Caco-2 (cell line): ENCODE measurements at regions not wholly inside any gene's neighbourhood (a gene's known extent, or its start where the extent isn't known, plus 50 kb on each side); places are given as distances from the start of the nearest gene placed in this dataset.

Source experiments
- BruUV-seq: library from RNA; stranded (reverse); fragments of 400-500 nt; replicated peaks from 2 replicates; lab custom pipeline; 2021; lab: Mats Ljungman, UMichigan
- CTCF ChIA-PET: fragments of 300-600 bp; sonication (Branson Sonifier 250); formaldehyde crosslinking; loops from one replicate; lab custom pipeline; 2022; ENCODE audit warnings: antibody characterized with exemption; lab: Charles Lee
- POLR2A ChIA-PET: fragments of 300-600 bp; sonication (Branson Sonifier 250); formaldehyde crosslinking; loops from one replicate; lab custom pipeline; 2022; ENCODE audit warnings: antibody characterized with exemption; lab: Charles Lee
- DNase-seq, 2 experiments: peaks; one replicate each; pipeline versions ENCODE4 v3.0.0 to v3.0.0-alpha.2; 2020 to 2022
- H3K27me3 ChIP-seq: replicated peaks from 2 replicates; pipeline ENCODE4 v1.6.0; 2011; ENCODE audit warnings: low read length; ENCODE audit not compliant: control insufficient read depth, insufficient read depth
- H3K36me3 ChIP-seq: 2 replicates; pipeline ENCODE4 v1.5.1; 2011; ENCODE audit warnings: low read length; ENCODE audit not compliant: control insufficient read depth, insufficient read depth
- H3K4me1 ChIP-seq: fragments of 250-450 bp; sonication (Bioruptor Pico); 2 replicates; pipeline ENCODE4 v1.5.1; 2020; ENCODE audit warnings: mild to moderate bottlenecking
- H3K4me3 ChIP-seq: 2 replicates; pipeline ENCODE4 v1.5.1; 2011; ENCODE audit warnings: low read depth, mild to moderate bottlenecking, control low read depth, low read length
- H3K9me3 ChIP-seq: fragments of 250-450 bp; sonication (Bioruptor Pico); 2 replicates; pipeline ENCODE4 v1.5.1; 2020; ENCODE audit warnings: mild to moderate bottlenecking, moderate library complexity
- H3K27ac Mint-ChIP-seq: one replicate; pipeline ENCODE4 v1.8.0; 2022; ENCODE audit warnings: mixed read lengths; ENCODE audit not compliant: unreplicated experiment
- H3K27me3 Mint-ChIP-seq: one replicate; pipeline ENCODE4 v1.8.0; 2022; ENCODE audit warnings: mixed read lengths; ENCODE audit not compliant: insufficient read depth, unreplicated experiment
- H3K36me3 Mint-ChIP-seq: one replicate; pipeline ENCODE4 v1.8.0; 2022; ENCODE audit warnings: mild to moderate bottlenecking, mixed read lengths; ENCODE audit not compliant: insufficient read depth, unreplicated experiment
- H3K4me1 Mint-ChIP-seq: one replicate; pipeline ENCODE4 v1.8.0; 2022; ENCODE audit warnings: low read depth, mixed read lengths; ENCODE audit not compliant: unreplicated experiment
- H3K4me3 Mint-ChIP-seq: one replicate; pipeline ENCODE4 v1.8.0; 2022; ENCODE audit warnings: mild to moderate bottlenecking, moderate library complexity, mixed read lengths; ENCODE audit not compliant: unreplicated experiment
- H3K9me3 Mint-ChIP-seq: one replicate; pipeline ENCODE4 v1.8.0; 2022; ENCODE audit warnings: mixed read lengths; ENCODE audit not compliant: unreplicated experiment
- intact Hi-C: fragments of 100-400 bp; cut with micrococcal nuclease; formaldehyde crosslinking; loops from one replicate; pipeline ENCODE4 v1.10.0; 2022; ENCODE audit not compliant: unreplicated experiment
- TF ChIP-seq, protein P1 (sequence below), 2 experiments: fragments of 200-600 bp in 1 of 2; IDR thresholded peaks; 1 replicate in 1 of 2; 2 replicates in 1 of 2; pipeline versions ENCODE4 v1.5.1 to v1.8.0; 2011 to 2022; ENCODE audit warnings: antibody characterized with exemption in 1 of 2, control low read depth in 1 of 2, inconsistent platforms in 1 of 2, low read depth in 1 of 2, low read length in 1 of 2, mild to moderate bottlenecking in 1 of 2, moderate library complexity in 1 of 2; ENCODE audit not compliant: insufficient read depth in 1 of 2, severe bottlenecking in 1 of 2, unreplicated experiment in 1 of 2

DNA sequence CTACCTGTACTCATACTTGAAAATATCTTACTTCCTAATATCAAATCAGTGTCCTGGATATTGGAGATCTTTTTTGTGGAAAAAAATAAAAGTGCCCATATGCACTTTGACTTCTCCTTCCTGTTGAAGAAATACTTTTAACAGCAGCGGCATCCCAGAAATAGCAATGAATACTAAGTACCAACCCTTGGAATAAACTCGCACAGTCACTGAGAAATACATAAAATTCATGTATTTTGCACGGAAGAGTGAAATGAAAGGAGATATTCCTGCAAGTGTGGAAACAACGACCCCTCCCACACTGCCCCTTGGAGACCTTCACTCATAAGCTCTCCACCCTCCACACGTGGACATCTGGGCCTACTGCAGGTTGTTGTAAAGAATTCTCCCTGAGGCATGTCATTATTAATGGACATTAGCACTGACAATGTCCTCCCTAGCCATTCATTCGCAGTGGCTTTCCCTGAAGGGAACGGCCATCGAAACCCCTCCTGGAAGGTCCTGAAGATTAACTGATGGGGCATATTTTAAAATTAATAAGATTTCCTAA, 407.6 kb upstream of the PFKP start:
- peaks cover 9% of the 10 kb centered on the region for H3K9me3 Mint-ChIP-seq
- H3K36me3 ChIP-seq = no peaks in the 10 kb centered on the region
- no peak overlapping the region for H3K4me3 Mint-ChIP-seq
- CTCF ChIA-PET = no interaction called here
- no peaks in the 10 kb centered on the region; the same call in 1 of the 2 replicates for H3K27me3 ChIP-seq
- intact Hi-C loops = no loop called here
- H3K27me3 Mint-ChIP-seq = peaks cover 4% of the 10 kb centered on the region
- POLR2A ChIA-PET = no interaction called here
- H3K27ac Mint-ChIP-seq = no peak overlapping the region
- no peaks in the 10 kb centered on the region for H3K9me3 ChIP-seq
- no peaks in the 10 kb centered on the region for H3K4me1 ChIP-seq
- TF ChIP-seq, protein P1, sequence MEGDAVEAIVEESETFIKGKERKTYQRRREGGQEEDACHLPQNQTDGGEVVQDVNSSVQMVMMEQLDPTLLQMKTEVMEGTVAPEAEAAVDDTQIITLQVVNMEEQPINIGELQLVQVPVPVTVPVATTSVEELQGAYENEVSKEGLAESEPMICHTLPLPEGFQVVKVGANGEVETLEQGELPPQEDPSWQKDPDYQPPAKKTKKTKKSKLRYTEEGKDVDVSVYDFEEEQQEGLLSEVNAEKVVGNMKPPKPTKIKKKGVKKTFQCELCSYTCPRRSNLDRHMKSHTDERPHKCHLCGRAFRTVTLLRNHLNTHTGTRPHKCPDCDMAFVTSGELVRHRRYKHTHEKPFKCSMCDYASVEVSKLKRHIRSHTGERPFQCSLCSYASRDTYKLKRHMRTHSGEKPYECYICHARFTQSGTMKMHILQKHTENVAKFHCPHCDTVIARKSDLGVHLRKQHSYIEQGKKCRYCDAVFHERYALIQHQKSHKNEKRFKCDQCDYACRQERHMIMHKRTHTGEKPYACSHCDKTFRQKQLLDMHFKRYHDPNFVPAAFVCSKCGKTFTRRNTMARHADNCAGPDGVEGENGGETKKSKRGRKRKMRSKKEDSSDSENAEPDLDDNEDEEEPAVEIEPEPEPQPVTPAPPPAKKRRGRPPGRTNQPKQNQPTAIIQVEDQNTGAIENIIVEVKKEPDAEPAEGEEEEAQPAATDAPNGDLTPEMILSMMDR (IDR thresholded peaks at IDR 0.05; ENCODE audit: insufficient read depth in 1 of 2, low read depth in 1 of 2, low read length in 1 of 2, severe bottlenecking in 1 of 2, unreplicated experiment in 1 of 2) = no peak
- BruUV-seq = no TSS peak
- DNase-seq = no peak
- no peaks in the 10 kb centered on the region for H3K36me3 Mint-ChIP-seq
- no peaks in the 10 kb centered on the region for H3K4me1 Mint-ChIP-seq
- no peak overlapping the region for H3K4me3 ChIP-seq

DNA sequence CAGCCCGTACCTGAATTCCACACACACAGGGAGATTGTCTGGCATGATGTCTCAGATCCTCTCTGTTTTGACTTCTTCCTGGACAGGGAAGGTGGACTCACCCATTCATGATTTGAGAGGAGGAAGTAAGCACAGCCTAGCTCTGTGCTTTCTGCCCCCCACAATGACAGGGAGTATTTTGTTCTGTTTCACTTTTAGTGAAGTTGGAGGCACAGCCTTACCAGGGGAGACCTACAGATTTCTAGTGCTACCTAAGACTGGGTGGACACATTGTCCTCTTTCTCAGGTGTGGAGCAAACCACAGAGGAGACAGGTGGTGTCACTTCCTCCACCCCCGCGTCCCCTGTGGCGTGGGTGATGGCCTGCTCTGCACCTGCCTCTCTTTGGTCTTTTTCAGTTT, 408.6 kb upstream of the PFKP start:
- TF ChIP-seq, protein P1 (IDR thresholded peaks at IDR 0.05; ENCODE audit: insufficient read depth in 1 of 2, low read depth in 1 of 2, low read length in 1 of 2, severe bottlenecking in 1 of 2, unreplicated experiment in 1 of 2) = no peak
- H3K4me1 ChIP-seq = no peaks in the 10 kb centered on the region
- H3K9me3 Mint-ChIP-seq = peaks cover 9% of the 10 kb centered on the region
- intact Hi-C loops = no loop called here
- H3K36me3 ChIP-seq = no peaks in the 10 kb centered on the region
- no peak overlapping the region for H3K4me3 ChIP-seq
- DNase-seq = no peak
- no peaks in the 10 kb centered on the region; the same call in 1 of the 2 replicates for H3K27me3 ChIP-seq
- no peaks in the 10 kb centered on the region for H3K9me3 ChIP-seq
- BruUV-seq = no TSS peak
- no peak overlapping the region for H3K4me3 Mint-ChIP-seq
- no peaks in the 10 kb centered on the region for H3K36me3 Mint-ChIP-seq
- H3K27ac Mint-ChIP-seq = no peak overlapping the region
- H3K4me1 Mint-ChIP-seq = no peaks in the 10 kb centered on the region
- ChIA-PET POLR2A (no interaction called here), CTCF (no interaction called here)
- H3K27me3 Mint-ChIP-seq = peaks cover 8% of the 10 kb centered on the region

DNA sequence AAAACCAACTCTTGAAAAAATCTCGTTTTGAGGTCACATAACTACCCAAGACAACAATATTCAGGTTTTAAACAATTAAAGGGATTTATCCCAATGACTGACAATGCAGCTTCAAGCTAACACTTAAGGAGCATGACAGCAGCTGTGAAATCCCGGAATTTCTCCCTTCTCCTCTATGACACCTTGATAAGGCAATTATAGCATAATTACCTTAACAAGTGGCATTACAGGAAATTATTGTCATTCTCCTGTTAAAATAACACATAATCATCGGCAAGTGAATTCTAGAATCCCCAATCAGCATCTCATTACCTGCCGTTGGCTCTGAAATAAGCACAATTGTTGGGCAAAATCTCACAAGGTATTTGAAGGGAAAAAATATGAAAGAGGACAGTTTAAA, 417.0 kb upstream of the PFKP start:
- no peaks in the 10 kb centered on the region for H3K36me3 Mint-ChIP-seq
- H3K4me1 Mint-ChIP-seq = no peaks in the 10 kb centered on the region
- Histone ChIP-seq H3K27me3 (no peaks in the 10 kb centered on the region; the same call in none of the 2 replicates), H3K9me3 (no peaks in the 10 kb centered on the region), H3K4me1 (no peaks in the 10 kb centered on the region), H3K4me3 (no peak overlapping the region), H3K36me3 (no peaks in the 10 kb centered on the region)
- H3K27ac Mint-ChIP-seq = no peak overlapping the region
- TF ChIP-seq, protein P1 (IDR thresholded peaks at IDR 0.05; ENCODE audit: insufficient read depth in 1 of 2, low read depth in 1 of 2, low read length in 1 of 2, severe bottlenecking in 1 of 2, unreplicated experiment in 1 of 2) = no peak
- no peak overlapping the region for H3K4me3 Mint-ChIP-seq
- BruUV-seq = no TSS peak
- ChIA-PET CTCF (no interaction called here), POLR2A (no interaction called here)
- no peaks in the 10 kb centered on the region for H3K9me3 Mint-ChIP-seq
- intact Hi-C loops = no loop called here
- DNase-seq = no peak
- peaks cover 8% of the 10 kb centered on the region for H3K27me3 Mint-ChIP-seq
